ENCODE measurements at regions not wholly inside any gene's neighbourhood (a gene's known extent, or its start where the extent isn't known, plus 50 kb on each side); places are given as distances from the start of the nearest gene placed in this dataset.

DNA sequence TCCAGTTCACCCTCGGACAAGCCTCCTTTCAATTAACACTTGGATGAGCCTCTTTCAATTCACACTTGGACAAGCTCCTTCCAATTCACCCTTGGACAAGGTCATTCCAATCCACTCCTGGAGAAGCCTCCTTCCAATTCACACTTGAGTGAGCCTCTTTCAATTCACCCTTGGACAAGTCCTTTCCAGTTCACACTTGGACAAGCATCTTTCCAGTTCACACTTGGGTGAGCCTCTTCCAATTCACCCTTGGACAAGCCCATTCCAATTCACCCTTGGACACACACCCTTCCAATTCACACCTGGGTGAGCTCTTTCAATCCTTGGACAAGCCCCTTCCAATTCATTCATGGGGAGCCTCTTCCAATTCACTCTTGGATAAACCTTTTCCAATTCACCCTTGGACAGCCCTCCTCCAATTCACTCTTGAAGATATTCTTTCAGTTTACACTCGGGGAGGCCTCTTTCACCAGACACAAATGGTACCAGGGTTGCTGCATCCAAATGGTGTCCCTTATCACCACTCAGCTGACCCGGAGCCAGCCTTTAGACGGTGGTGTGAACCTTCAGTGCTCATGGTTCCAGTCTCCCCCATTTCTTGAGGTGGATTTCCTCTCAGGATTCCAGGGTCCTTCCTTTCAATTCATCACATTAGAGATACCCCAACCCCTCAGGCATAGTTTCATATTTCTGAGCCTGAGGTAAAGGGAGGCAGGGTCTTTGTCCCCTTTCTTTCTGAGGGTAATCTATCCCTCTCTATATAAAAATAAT lies 183.6 kb downstream of the SH3BP4 start:
- Histone ChIP-seq H3K36me3 (ENCODE audit: control insufficient read depth, low read length) (no peaks in the 10 kb centered on the region), H3K27me3 (ENCODE audit: control insufficient read depth, low read length) (no peaks in the 10 kb centered on the region), H3K4me1 (ENCODE audit: control insufficient read depth, low read length) (no peaks in the 10 kb centered on the region), H3K27ac (ENCODE audit: low read depth, low read length) (no peak overlapping the region), H4K20me1 (ENCODE audit: control insufficient read depth, insufficient read depth, low read depth, low read length) (no peaks in the 10 kb centered on the region), H3F3A (ENCODE audit: control insufficient read depth, insufficient read depth) (no peaks in the 10 kb centered on the region), H3K9me2 (replicated peaks; ENCODE audit: control insufficient read depth, low read length) (no peaks in the 10 kb centered on the region), H3K79me2 (ENCODE audit: control insufficient read depth, low read length) (no peaks in the 10 kb centered on the region), H3K4me2 (ENCODE audit: low read length) (no peak overlapping the region), H3K9me3 (ENCODE audit: control insufficient read depth, insufficient read depth, low read length) (no peaks in the 10 kb centered on the region), H3K4me3 (ENCODE audit: low read length) (no peak overlapping the region)
- no peak for TF ChIP-seq EZH2phosphoT487 (IDR thresholded peaks at IDR 0.05; ENCODE audit: borderline replicate concordance, low read length)
- TF ChIP-seq, protein P1, sequence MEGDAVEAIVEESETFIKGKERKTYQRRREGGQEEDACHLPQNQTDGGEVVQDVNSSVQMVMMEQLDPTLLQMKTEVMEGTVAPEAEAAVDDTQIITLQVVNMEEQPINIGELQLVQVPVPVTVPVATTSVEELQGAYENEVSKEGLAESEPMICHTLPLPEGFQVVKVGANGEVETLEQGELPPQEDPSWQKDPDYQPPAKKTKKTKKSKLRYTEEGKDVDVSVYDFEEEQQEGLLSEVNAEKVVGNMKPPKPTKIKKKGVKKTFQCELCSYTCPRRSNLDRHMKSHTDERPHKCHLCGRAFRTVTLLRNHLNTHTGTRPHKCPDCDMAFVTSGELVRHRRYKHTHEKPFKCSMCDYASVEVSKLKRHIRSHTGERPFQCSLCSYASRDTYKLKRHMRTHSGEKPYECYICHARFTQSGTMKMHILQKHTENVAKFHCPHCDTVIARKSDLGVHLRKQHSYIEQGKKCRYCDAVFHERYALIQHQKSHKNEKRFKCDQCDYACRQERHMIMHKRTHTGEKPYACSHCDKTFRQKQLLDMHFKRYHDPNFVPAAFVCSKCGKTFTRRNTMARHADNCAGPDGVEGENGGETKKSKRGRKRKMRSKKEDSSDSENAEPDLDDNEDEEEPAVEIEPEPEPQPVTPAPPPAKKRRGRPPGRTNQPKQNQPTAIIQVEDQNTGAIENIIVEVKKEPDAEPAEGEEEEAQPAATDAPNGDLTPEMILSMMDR (IDR thresholded peaks at IDR 0.05; ENCODE audit: low read depth, low read length, poor library complexity, severe bottlenecking), result no peak

DNA sequence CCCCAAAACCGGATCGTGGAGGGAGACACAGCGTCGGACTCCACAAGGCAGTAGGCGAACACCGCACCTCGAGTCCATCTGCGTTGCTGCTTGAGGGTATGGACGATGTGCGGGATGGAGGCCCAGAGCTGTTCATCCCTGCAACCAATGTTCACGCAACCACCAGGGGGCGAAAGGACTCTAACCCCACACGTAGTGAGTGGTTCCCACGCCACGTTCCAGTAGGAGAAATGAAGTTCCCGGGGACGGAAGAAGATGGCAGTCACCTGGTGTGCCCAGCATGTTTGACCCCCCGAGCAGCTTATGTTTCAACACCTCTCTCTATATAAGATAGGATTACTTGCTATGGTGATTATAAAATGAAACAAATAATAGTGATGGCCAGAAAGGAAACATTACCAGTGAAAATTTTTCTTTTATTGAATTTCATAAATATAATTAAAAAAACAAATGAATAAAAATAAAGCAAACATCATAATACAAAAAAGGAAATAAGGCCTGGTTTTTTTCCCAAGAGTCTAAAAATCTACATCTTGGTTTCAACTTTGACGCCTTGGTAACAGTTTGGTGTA lies 184.3 kb downstream of the SH3BP4 start:
- H3F3A ChIP-seq (ENCODE audit: control insufficient read depth, insufficient read depth), result no peaks in the 10 kb centered on the region
- H3K4me1 ChIP-seq (ENCODE audit: control insufficient read depth, low read length), result no peaks in the 10 kb centered on the region
- H3K27ac ChIP-seq (ENCODE audit: low read depth, low read length), result no peak overlapping the region
- no peak overlapping the region for H3K4me3 ChIP-seq (ENCODE audit: low read length)
- no peak for TF ChIP-seq EZH2phosphoT487 (IDR thresholded peaks at IDR 0.05; ENCODE audit: borderline replicate concordance, low read length)
- TF ChIP-seq, protein P1 (IDR thresholded peaks at IDR 0.05; ENCODE audit: low read depth, low read length, poor library complexity, severe bottlenecking), result peak; percentile 54
- H3K9me2 ChIP-seq (replicated peaks; ENCODE audit: control insufficient read depth, low read length), result no peaks in the 10 kb centered on the region
- no peaks in the 10 kb centered on the region for H3K79me2 ChIP-seq (ENCODE audit: control insufficient read depth, low read length)
- no peaks in the 10 kb centered on the region for H3K9me3 ChIP-seq (ENCODE audit: control insufficient read depth, insufficient read depth, low read length)
- no peaks in the 10 kb centered on the region for H3K27me3 ChIP-seq (ENCODE audit: control insufficient read depth, low read length)
- no peaks in the 10 kb centered on the region for H3K36me3 ChIP-seq (ENCODE audit: control insufficient read depth, low read length)
- no peak overlapping the region for H3K4me2 ChIP-seq (ENCODE audit: low read length)
- H4K20me1 ChIP-seq (ENCODE audit: control insufficient read depth, insufficient read depth, low read depth, low read length), result no peaks in the 10 kb centered on the region

DNA sequence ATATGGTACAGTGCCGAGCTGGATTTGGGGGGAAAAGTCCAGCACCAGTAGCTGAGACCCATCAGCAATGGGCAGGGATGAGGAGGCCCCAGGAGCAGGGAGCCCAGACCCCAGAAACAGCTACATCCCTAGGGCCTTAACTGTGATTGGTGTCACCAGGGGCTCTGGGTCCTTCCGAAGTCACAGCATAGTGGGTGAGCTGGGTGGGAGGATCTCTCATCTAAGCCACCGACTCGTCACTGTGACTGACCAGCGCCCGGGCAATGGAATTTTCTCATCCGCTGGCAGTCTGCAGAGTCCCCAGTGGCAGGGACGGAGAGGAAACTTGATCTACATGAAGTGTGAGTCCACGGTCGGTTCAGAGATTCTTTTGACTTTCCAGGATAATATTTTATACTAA lies 186.5 kb downstream of the SH3BP4 start:
- Histone ChIP-seq H3K27me3 (ENCODE audit: control insufficient read depth, low read length) (no peaks in the 10 kb centered on the region), H3K79me2 (ENCODE audit: control insufficient read depth, low read length) (no peaks in the 10 kb centered on the region), H3K9me2 (replicated peaks; ENCODE audit: control insufficient read depth, low read length) (no peaks in the 10 kb centered on the region), H4K20me1 (ENCODE audit: control insufficient read depth, insufficient read depth, low read depth, low read length) (no peaks in the 10 kb centered on the region), H3K4me2 (ENCODE audit: low read length) (no peak overlapping the region), H3F3A (ENCODE audit: control insufficient read depth, insufficient read depth) (no peaks in the 10 kb centered on the region), H3K27ac (ENCODE audit: low read depth, low read length) (no peak overlapping the region), H3K4me3 (ENCODE audit: low read length) (no peak overlapping the region), H3K4me1 (ENCODE audit: control insufficient read depth, low read length) (no peaks in the 10 kb centered on the region), H3K36me3 (ENCODE audit: control insufficient read depth, low read length) (no peaks in the 10 kb centered on the region), H3K9me3 (ENCODE audit: control insufficient read depth, insufficient read depth, low read length) (no peaks in the 10 kb centered on the region)
- TF ChIP-seq EZH2phosphoT487 (IDR thresholded peaks at IDR 0.05; ENCODE audit: borderline replicate concordance, low read length), result no peak
- TF ChIP-seq, protein P1 (IDR thresholded peaks at IDR 0.05; ENCODE audit: low read depth, low read length, poor library complexity, severe bottlenecking), result no peak

All from DOHH2 (cell line).